ENCODE measurements at regions not wholly inside any gene's neighbourhood (a gene's known extent, or its start where the extent isn't known, plus 50 kb on each side); places are given as distances from the start of the nearest gene placed in this dataset.

DNA sequence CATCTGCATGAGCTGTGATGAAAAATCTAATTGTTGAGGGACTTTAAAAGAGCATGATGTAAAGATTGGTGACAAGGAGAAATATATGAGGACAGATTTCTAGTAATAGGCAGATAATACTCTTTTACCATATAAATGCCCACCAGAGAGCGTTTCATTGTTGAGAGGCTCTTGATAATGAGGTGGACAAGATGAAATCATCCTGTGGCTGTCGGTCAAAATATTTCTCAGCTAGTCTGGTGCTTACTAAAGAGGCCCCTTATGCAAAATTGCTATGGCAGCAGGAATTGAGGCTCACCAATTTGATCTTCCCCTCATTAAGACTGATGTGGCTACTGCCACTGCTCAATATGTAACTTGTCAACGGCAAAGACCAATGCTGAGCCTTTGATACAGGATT lies 225.0 kb upstream of the RASGRP1 start:
- TF ChIP-seq, protein P1, sequence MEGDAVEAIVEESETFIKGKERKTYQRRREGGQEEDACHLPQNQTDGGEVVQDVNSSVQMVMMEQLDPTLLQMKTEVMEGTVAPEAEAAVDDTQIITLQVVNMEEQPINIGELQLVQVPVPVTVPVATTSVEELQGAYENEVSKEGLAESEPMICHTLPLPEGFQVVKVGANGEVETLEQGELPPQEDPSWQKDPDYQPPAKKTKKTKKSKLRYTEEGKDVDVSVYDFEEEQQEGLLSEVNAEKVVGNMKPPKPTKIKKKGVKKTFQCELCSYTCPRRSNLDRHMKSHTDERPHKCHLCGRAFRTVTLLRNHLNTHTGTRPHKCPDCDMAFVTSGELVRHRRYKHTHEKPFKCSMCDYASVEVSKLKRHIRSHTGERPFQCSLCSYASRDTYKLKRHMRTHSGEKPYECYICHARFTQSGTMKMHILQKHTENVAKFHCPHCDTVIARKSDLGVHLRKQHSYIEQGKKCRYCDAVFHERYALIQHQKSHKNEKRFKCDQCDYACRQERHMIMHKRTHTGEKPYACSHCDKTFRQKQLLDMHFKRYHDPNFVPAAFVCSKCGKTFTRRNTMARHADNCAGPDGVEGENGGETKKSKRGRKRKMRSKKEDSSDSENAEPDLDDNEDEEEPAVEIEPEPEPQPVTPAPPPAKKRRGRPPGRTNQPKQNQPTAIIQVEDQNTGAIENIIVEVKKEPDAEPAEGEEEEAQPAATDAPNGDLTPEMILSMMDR (IDR thresholded peaks at IDR 0.05; ENCODE audit: low read depth, low read length): no peak
- TF ChIP-seq EZH2phosphoT487 (IDR thresholded peaks at IDR 0.05; ENCODE audit: low read depth): no peak

All from OCI-LY3 (cell line).